Right lobe of liver (tissue), 4 donors: ENCODE measurements at regions not wholly inside any gene's neighbourhood (a gene's known extent, or its start where the extent isn't known, plus 50 kb on each side); places are given as distances from the start of the nearest gene placed in this dataset.

Experiments used
- POLR2A ChIP-seq: fragments of 450-650 bp; IDR thresholded peaks from one replicate; pipeline ENCODE4 v1.6.1; 2017; ENCODE audit warnings: antibody characterized with exemption, mild to moderate bottlenecking
- TF ChIP-seq, protein P1 (sequence below), 4 donors: fragments of 200-600 bp in 3 of 4; fragments of 450-650 bp in 1 of 4; IDR thresholded peaks; one replicate each; pipeline versions ENCODE4 v1.5.1 to v1.8.0; 2016 to 2022; ENCODE audit warnings: antibody characterized with exemption in 4 of 4, mild to moderate bottlenecking in 2 of 4
- donor health status: DM: no; HTN: no; CAD: no.
- donor health status: DM: no; HTN: no; CAD: no.
- donor health status: DM: no; HTN: yes; CAD: no.

DNA sequence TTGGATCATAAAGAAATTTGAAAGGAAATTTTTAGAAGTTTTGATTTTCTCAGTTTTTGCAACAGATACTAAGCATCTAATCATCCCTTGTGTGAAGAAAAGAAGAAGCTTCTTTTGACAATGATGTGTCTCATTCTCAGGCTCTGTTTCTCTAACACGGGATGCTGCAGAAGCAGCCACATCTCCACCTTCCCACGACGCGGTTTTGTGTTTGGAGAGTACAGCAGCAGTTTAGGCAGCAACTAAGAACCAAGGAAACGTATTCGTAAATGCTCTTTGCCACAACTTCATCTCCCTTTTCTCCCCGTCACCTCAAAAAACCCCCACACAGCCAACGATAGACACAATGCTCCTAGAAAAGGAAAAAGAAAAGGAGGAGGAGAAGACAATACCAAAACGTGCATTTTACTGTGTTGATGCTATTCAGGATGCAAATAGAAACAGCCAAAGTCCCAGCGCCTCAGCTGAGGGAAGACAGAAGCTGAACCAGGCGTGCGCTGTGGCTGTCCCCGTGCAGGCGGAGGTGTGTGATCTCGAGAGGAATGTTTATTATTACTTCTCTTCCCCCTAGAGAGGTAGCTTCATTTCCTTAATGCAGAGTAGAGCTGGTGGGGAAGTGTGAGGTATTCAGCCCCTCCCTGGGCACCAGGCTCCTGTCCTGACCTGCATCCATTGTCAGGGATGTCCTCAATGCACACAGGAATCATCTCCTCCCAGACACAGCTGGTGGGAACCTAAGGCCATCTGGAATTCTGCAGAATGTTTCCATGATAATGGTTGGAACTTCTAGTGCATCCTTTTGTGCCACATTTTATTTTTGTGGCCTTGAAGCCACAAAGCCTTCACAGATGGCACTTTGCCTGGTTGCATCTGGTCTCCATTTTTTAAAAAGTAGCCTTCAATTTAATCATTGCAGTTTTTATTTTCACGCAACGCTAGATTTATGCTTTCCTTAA lies 174.6 kb upstream of the KLF6 start:
- TF ChIP-seq, protein P1, sequence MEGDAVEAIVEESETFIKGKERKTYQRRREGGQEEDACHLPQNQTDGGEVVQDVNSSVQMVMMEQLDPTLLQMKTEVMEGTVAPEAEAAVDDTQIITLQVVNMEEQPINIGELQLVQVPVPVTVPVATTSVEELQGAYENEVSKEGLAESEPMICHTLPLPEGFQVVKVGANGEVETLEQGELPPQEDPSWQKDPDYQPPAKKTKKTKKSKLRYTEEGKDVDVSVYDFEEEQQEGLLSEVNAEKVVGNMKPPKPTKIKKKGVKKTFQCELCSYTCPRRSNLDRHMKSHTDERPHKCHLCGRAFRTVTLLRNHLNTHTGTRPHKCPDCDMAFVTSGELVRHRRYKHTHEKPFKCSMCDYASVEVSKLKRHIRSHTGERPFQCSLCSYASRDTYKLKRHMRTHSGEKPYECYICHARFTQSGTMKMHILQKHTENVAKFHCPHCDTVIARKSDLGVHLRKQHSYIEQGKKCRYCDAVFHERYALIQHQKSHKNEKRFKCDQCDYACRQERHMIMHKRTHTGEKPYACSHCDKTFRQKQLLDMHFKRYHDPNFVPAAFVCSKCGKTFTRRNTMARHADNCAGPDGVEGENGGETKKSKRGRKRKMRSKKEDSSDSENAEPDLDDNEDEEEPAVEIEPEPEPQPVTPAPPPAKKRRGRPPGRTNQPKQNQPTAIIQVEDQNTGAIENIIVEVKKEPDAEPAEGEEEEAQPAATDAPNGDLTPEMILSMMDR (IDR thresholded peaks at IDR 0.05): no peak
- TF ChIP-seq POLR2A: no peak
